GDM1 (cell line): ENCODE measurements at regions not wholly inside any gene's neighbourhood (a gene's known extent, or its start where the extent isn't known, plus 50 kb on each side); places are given as distances from the start of the nearest gene placed in this dataset.

Source experiments
- DNase-seq: peaks from one replicate; lab custom pipeline; 2025; lab: John Stamatoyannopoulos, UW

- no peak for DNase-seq
Measured at GRCh38 chr10:44242091-44242490, 142.8 kb downstream of the CXCL12 start.

- no peak for DNase-seq
Measured at GRCh38 chr10:44240584-44241205, 144.2 kb downstream of the CXCL12 start.

DNA sequence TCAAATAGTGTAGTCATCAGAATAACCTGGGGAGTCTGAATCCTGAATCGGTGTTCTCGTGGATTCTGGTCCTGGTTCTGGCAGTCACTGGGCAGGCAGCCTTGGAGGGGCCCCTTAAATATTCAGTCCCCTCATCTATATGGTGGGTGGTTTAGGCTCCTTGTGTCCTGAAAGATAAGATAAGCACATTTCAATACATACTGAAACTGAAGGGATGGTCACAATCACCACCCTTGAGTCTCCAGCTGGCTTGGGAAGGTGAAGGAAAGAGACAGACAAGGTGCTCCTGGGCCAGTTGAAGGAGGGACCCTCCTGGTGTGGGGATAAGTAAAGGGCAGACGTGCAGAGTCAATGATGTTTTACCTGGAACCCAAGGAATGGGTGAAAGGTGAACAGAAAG is 146.7 kb downstream of the CXCL12 start:
- no peak for DNase-seq

DNA sequence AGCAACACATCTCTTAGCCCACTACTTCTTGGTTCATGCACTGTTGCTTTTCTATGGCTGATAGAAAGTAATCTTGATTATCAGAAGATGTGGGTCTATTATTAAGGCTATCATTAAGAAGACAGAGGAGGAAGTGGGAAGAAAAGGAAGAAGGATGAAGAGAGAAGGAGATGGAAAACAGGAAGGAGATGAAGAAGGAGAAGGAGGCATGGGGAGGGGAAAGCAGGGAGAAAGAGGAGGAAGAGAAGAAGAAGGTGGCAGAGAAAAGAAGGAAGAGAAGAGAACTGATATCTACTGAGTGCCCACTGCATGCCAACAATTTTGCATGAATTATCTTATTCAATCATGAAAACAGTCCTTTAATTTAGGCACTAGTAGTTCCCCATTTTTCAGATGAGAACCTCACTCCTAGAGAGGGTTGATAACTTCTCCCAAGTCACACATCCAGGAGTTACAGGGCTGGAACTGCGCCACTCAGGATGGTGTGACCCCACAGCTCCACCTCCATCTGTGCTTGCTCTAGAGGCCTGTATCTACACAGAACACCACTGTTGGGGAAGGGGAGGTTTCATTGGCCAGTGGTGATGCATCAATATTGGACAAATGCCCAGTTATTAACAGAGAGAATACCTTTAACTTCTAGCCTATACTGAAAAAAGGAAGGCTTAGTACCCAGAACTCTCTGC is 147.4 kb downstream of the CXCL12 start:
- DNase-seq: no peak

DNA sequence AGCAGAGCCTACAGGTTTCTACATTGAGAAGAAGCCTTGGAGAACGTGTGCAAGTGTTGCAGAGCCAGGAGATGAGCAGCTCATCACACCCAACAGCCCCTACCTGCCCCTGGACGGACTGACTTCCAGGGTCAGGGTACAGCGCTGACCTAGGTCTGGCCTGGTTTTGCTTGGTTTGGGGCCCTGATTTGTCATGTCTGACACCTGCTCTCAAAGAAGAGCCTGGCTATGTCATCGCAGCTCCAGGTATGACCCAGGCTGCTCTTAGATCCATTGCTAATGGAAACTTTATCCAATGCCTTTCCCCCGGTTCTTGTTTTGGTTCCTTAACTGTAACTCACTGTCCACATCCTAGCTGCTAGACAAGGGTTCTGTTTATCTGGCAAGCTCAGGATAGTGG is 149.5 kb downstream of the CXCL12 start:
- DNase-seq: no peak

DNA sequence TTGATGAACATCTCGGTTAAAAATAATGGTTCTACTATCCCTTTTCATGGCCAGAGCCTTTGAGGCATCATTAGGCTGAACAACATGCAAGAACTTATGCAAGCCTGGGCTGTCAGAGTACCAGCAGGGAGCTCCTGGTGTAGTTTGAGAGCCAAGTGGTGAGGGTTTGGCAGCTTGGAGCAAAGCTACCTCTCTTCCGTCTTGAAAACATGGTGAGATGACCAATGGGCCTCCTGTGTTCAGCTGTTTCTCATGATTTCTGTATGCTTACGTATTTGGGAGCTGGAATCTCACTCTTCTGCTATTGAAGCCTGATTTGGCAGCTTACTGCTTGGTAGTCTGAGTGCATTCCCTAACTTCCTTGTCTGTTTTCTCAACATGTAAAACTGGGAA is 150.4 kb downstream of the CXCL12 start:
- no peak for DNase-seq

DNA sequence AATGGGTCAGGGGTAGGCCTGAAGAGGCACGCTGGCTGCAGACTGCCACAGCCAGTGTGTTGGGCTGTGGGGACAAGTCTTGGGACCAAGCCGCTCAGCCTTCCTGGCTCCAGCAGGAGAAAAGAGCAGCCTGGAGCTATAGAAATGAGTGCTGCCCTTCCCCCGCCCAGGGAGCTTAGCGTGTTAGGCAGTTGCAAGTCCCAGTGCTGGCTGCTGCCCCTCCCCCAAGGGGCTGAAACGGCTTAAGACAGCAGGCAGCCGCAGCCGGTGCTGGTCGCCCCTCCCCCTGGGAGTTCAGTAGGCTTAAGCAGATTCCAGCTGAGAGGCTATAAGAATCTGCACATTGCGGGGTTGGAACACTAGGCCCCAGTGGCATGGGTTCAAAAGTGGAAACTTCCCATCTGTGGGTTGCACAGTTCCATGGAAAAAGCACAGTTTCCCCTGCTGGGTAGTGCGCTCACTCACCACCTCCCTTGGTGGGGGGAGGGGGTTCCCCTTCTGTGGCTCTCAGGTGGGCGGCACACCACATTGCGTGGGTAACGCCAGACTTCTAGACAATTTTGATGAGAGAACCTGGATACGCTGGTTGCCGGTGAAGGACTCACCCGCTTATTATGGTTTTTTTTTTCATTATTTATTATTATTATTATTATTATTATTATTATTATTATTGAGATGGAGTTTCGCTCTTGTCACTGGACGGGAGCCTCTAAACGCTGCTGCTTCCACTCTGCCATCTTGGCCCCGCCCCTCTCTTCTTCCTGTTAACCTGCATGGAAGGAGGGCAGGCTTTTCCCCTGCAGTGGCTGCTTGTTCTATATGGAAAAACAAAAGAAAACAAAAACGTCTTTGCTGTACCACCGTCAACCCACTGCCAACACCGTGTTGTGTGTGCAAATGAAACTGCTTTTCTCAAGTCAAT is 151.1 kb downstream of the CXCL12 start:
- no peak for DNase-seq

GRCh38 chr10:44217274-44217820 is 167.6 kb downstream of the CXCL12 start:
- DNase-seq: no peak

DNA sequence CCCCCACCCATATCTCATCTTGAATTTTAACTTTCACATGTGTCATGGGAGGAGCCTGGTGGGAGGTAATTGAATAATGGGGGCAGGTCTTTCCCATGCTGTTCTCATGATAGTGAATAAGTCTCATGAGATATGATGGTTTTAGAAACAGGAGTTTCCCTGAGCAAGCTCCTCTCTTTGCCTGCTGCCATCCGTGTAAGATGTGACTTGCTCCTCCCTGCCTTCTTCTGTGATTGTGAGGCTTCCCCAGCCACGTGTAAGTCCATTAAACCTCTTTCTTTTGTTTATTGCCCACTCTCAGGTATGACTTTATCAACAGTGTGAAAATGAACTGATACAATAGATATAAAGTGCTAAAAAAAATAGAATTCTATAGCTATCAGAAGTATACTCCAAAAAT is 168.8 kb downstream of the CXCL12 start:
- no peak for DNase-seq

- DNase-seq: no peak
Measured at GRCh38 chr10:44209811-44210210, 175.1 kb downstream of the CXCL12 start.

DNA sequence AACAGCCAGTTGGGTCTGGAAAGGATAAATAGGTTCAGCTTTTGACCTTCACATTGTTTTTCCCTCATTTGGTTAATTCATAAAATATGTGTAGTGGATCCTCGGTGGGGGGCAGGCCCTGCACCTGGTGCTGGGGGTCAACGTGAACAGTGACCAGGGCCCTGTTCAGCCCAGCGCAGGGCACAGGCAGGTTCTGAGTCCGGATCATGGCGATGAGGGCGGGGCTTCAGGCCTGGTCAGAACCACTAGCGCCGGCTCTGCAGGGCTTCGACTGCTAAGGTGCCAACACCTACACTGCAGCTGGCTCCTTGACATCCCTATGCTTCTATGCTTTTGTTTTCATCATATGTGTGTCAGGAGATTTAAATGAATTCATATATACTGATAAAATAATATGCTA is 177.7 kb downstream of the CXCL12 start:
- DNase-seq: no peak

GRCh38 chr10:44206127-44206818 is 178.6 kb downstream of the CXCL12 start:
- no peak for DNase-seq

DNA sequence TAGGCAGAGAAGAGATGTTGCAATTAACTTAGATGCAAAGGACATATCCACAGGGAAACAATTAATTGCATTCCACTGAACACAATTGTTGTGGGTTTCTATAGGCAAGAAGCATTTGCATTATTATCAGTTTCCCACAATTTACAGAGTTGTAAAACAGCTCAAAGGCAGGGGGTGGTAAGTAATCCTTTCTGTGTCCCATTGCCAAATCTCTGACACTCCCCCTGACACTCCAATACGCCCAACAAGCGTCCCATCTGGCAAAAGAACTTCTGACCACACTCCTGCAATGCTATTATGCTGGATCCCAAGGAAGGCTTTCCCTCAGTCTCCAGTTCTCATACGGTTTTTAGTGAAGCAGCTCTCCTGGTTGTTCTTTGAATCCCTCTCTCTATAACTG is 179.8 kb downstream of the CXCL12 start:
- DNase-seq: no peak

DNA sequence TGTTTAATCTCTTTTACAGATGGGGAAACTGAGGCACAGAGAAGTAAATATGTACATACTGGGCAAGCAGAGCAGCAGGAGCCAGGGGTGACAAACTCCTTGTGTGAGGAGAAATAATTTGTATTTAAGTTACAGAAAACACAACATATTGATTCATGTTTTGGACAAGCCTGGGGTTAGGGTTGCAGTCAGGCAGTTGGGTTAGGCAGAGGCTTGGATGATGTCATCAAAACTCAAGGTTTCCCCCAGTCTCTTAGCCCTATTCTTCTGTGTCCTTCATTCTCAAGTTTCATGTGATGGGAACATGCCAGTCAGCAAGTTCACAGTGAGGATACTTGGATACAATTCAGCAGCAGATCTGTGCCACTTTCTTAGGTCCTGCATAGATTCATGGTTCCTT is 181.4 kb downstream of the CXCL12 start:
- no peak for DNase-seq

GRCh38 chr10:44202952-44203351 is 181.9 kb downstream of the CXCL12 start:
- DNase-seq: no peak

DNA sequence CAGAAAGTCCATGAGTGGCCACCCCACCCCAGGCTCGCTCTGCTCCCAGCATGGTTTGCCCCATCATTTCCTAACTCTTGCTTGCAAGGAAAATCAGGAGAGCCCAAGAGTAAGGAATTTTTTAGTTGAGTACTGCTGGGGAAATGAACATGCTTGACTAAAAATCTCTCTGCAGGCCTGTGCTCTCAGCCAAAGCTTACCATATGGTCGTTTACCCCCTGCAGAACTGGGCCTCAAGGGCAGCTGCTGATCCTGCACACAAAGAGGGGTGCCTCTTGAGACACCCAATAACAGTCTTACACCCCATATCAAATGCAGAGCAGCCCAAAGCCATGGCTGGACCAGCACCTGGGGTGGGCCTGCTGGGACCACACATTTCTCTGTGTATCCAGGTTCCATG is 183.2 kb downstream of the CXCL12 start:
- DNase-seq: no peak

GRCh38 chr10:44201011-44201410 is 183.9 kb downstream of the CXCL12 start:
- no peak for DNase-seq

DNA sequence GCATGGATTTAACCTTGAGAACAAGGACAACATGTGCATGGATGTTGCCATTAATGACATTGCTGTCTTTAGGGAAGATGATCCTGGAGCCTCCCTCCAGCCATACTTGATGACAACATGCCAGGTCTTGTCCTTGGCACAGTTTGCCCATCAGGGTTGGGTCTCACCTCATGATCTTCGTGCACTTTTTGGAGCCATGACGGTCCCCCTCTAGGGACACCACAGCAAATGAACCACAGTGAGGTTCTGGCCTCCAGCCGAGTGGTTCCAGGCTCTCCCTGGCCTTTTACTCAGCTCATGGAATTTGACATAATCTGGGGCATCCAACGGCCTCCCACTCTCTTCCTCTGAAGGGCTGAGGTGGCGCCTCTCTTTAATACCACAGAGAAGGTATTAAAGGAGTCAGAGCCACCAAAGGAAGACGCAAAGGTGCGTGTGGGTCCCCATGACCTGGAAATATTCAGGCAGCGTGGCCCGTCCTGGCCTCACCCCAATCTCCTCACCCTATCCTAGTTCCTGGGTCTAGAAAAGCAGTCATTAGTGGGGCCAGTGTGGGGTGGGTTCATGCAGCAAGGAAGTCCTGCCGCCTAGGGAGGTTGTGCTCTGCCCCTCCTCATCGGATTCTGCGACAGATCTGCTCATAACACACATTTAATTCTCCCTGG is 184.8 kb downstream of the CXCL12 start:
- no peak for DNase-seq

GRCh38 chr10:44199267-44199666 is 185.6 kb downstream of the CXCL12 start:
- no peak for DNase-seq

DNA sequence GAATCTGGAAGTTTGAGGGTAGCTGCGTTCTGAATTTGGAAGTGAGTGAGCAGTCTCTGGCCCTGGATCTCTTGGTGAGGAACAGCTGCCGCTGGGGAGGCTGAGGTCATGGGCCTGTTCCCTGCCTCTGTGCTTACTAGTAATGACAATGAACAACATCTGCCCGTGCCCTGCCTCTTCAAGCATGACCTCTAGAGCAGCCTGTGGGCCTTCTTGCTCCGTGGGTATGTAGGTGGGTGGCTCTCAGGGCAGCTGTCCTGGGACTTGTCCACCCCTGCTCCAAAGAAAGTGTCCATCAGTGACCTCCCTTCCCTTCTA is 186.2 kb downstream of the CXCL12 start:
- DNase-seq: no peak

- DNase-seq: no peak
Measured at GRCh38 chr10:44198096-44198779, 186.7 kb downstream of the CXCL12 start.
